ENCODE measurements at regions not wholly inside any gene's neighbourhood (a gene's known extent, or its start where the extent isn't known, plus 50 kb on each side); places are given as distances from the start of the nearest gene placed in this dataset.

GRCh38 chr4:41446981-41447725, 90.8 kb upstream of the LIMCH1 start:
- no peak for TF ChIP-seq CTCF (IDR thresholded peaks at IDR 0.05 in 4 of 5, conservative IDR thresholded peaks at IDR 0.05 in 1 of 5)
- no peak for TF ChIP-seq POLR2A (IDR thresholded peaks at IDR 0.05)

All from gastrocnemius medialis (tissue), 4 donors.